HCEC 1CT (cell line): ENCODE measurements at regions not wholly inside any gene's neighbourhood (a gene's known extent, or its start where the extent isn't known, plus 50 kb on each side); places are given as distances from the start of the nearest gene placed in this dataset.
"Not testable (repeated sequence)": the region's sequence is repeated elsewhere in the genome, so short reads cannot be mapped to it uniquely, and the experiment has no call there.

ENCODE experiments used
- DNase-seq: peaks from one replicate; pipeline ENCODE4 v3.0.0-alpha.2; 2017

- no peak for DNase-seq
Observed at GRCh38 chr14:30450631-30451545, 108.1 kb upstream of the G2E3 start.

DNA sequence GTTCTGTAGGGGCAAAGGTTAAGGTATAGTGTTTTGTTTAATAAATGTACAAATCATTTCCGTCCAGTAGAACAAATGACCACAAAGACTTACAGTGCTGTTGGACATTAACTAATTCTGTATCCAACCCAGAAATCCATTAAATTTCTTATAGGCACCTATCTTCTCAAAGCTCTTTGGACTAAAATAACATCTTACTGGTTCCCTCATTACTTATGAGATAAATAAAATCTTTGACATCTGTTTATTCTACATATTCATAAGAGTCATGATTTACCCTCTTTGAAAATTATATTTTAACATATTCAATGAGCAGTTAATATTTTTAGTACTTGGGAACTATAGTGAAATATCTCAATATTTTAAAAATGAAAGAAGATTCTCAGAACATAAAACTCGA lies 102.7 kb upstream of the G2E3 start:
- DNase-seq, result no peak

DNA sequence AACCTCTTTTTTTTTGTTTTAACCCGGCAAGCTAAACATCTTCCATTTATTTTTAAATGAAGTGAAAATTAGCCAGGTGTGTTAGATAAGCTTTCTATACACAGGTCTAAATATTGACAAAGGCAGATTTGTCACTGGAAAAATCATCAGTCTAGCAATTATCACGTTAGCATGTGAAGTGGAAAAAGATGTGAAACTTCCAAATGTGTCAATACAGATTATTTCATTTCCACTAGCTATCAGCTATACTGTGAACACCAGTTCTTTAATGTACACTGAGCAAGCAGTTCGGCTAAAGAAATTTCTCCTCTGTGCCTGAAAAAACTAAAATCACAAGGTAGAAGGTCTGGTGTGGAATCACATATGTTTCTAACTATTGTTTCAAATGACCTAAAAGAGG lies 96.6 kb upstream of the G2E3 start:
- no peak for DNase-seq

- no peak for DNase-seq
Observed at GRCh38 chr14:30464481-30464880, 94.5 kb upstream of the G2E3 start.

DNA sequence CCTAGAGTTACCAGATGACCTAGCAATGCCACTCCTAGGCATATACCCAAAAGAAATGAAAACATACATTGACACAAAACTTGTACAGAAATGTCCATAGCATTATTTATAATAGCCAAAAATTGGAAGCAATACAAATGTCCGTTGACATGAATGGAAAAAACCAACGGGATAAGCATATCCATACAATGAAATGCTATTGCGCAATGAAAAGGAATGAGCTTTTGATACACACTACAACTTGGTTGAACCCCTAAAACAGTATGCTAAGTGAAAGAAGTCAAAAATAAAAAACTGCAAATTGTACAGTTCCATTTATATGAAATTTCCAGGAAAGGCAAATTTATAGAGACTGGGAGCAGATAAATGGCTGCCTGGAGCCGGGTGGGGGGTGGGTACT lies 90.6 kb upstream of the G2E3 start:
- DNase-seq, result no peak

GRCh38 chr14:30471980-30472379 lies 87.0 kb upstream of the G2E3 start:
- no peak for DNase-seq

GRCh38 chr14:30473846-30474696 lies 84.9 kb upstream of the G2E3 start:
- not testable (repeated sequence) for DNase-seq

- DNase-seq, result no peak
Observed at GRCh38 chr14:30482276-30482675, 76.7 kb upstream of the G2E3 start.

DNA sequence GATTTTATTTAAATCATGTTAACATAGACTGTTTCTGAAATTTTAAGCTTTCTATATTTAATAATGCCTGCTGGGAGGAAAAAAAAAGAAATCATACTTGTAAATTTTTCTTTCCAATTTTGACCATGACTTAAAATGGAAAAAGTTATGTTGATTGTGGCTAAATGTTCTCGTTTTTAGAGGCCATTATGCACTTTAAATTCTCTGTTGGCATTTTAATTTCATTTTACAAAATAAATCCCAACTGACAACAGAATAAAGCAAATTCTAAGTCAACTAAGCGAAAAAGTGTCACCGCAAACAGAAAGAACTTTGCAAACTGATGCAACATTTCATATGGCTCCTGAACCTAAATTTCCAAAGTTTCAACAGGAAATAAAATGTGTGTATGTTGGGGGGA lies 74.8 kb upstream of the G2E3 start:
- no peak for DNase-seq

- DNase-seq, result no peak
Observed at GRCh38 chr14:30484976-30485375, 74.0 kb upstream of the G2E3 start.

DNA sequence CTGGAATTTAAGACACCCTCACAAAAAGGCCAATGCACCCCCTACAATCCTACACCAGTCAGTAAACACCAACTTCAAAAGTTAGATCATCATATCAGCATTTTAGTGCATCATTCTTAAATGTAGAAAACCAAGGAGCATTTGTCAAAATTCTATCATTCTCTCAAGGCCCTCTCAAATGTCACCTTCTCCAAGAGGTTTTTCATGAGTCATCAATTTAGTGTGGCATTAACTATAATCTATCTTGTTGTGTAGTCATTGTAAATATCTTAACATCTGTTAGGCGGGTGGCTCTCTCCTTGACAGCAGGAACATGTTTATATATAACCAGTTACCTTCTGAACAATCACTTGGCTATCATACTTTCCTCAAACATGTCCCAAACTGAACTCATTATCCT lies 62.1 kb upstream of the G2E3 start:
- no peak for DNase-seq

DNA sequence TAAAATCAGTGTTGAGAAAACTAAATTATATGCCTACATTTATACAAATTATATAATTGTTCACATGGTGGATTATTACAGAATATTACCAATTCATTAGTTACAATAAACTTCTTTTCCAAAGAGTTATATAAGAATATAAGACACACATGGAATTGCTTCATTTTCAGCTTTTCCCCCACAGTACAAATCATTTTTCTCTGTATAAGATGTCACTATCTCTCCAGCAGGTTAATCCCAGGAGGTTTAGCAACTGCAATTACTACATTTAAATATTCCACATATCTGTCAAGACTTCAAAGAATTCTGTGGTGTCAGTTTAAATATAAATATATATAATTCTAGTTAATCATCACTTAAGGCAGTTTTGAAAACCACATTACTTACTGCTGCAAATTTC lies 59.6 kb upstream of the G2E3 start:
- no peak for DNase-seq

DNA sequence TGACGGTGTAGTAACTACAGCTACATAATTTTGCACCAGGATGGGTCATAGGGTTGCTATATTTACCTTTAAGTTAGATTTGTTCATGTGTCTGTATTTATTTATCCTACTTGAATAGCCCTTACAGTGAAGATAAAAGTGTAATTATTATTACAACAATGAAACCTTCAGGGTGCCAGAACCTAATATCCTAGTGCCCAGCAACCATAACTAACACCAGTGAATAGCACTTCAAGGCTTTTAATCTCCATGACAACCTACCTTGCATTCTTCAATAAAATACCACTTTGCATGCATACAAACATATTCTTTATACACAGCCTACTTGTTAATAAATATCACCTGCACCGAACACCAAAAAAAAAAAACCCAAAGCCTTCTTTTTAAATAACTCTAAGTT lies 58.7 kb upstream of the G2E3 start:
- DNase-seq, result no peak

GRCh38 chr14:30507209-30507608 lies 51.7 kb upstream of the G2E3 start:
- DNase-seq, result no peak
